Body of pancreas (tissue), 4 donors: ENCODE measurements at regions not wholly inside any gene's neighbourhood (a gene's known extent, or its start where the extent isn't known, plus 50 kb on each side); places are given as distances from the start of the nearest gene placed in this dataset.

Experiments
- POLR2A ChIP-seq, 3 donors: fragments of 450-650 bp; IDR thresholded peaks; one replicate each; pipeline ENCODE4 v1.6.1; 2016; ENCODE audit warnings: antibody characterized with exemption in 3 of 3, mild to moderate bottlenecking in 2 of 3
- TF ChIP-seq, protein P1 (sequence below), 7 experiments: fragments of 450-650 bp in 4 of 7; fragments of 200-600 bp in 3 of 7; sonication (generic) in 3 of 7; IDR thresholded peaks; one replicate each; pipeline ENCODE4 v1.5.1; 2016 to 2019; ENCODE audit warnings: antibody characterized with exemption in 7 of 7

DNA sequence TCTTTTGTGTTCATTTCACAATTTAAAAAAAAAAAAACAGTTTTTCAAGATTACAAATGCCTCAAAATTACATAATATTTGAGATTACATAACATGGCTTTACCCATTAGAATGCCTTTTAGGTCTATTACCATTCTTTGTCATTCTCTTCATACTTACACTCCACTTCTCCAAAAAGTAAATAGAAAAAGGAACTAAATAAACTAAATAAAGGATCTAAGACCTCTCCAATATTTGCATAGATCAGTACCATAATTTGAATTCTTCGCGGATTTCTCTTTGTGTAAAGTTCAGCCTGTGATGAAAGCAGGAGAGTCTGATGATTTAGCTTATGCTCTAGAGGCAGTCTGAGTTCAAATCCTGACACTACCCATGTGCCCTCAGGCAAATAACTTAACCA lies 56.4 kb upstream of the C1GALT1 start:
- TF ChIP-seq, protein P1, sequence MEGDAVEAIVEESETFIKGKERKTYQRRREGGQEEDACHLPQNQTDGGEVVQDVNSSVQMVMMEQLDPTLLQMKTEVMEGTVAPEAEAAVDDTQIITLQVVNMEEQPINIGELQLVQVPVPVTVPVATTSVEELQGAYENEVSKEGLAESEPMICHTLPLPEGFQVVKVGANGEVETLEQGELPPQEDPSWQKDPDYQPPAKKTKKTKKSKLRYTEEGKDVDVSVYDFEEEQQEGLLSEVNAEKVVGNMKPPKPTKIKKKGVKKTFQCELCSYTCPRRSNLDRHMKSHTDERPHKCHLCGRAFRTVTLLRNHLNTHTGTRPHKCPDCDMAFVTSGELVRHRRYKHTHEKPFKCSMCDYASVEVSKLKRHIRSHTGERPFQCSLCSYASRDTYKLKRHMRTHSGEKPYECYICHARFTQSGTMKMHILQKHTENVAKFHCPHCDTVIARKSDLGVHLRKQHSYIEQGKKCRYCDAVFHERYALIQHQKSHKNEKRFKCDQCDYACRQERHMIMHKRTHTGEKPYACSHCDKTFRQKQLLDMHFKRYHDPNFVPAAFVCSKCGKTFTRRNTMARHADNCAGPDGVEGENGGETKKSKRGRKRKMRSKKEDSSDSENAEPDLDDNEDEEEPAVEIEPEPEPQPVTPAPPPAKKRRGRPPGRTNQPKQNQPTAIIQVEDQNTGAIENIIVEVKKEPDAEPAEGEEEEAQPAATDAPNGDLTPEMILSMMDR (IDR thresholded peaks at IDR 0.05), result no peak
- TF ChIP-seq POLR2A (IDR thresholded peaks at IDR 0.05), result no peak
